H54 (cell line): ENCODE measurements at regions not wholly inside any gene's neighbourhood (a gene's known extent, or its start where the extent isn't known, plus 50 kb on each side); places are given as distances from the start of the nearest gene placed in this dataset.

Experiments used
- DNase-seq: peaks from one replicate; pipeline ENCODE4 v3.0.0; 2011; ENCODE audit warnings: low spot score, mixed read lengths; ENCODE audit not compliant: insufficient read length
- FAIRE-seq: peaks from 3 replicates; lab custom pipeline; 2011; peaks lifted over from hg19 to GRCh38; lab: Jason Lieb, UNC
- POLR2A ChIP-seq: IDR thresholded peaks from 2 replicates; pipeline ENCODE4 v1.6.1; 2011; ENCODE audit warnings: low read depth, mild to moderate bottlenecking, low read length

GRCh38 chr3:159765030-159765859 is 223.4 kb upstream of the IL12A start:
- peak; percentile 78 for FAIRE-seq
- peak; percentile 87 for DNase-seq
- TF ChIP-seq POLR2A: peak; percentile 60

GRCh38 chr3:159765860-159766294 is 222.8 kb upstream of the IL12A start:
- DNase-seq (no peak), FAIRE-seq (no peak)
- no peak for TF ChIP-seq POLR2A

- DNase-seq: peak; percentile 38
- TF ChIP-seq POLR2A: no peak
- peak; percentile 15 for FAIRE-seq
Observed at GRCh38 chr3:159766563-159767185, 222.0 kb upstream of the IL12A start.

GRCh38 chr3:159770998-159771397 is 217.6 kb upstream of the IL12A start:
- FAIRE-seq (no peak), DNase-seq (no peak)
- TF ChIP-seq POLR2A: no peak

GRCh38 chr3:159771865-159772611 is 216.6 kb upstream of the IL12A start:
- TF ChIP-seq POLR2A: no peak
- no peak for FAIRE-seq
- no peak for DNase-seq

- FAIRE-seq (no peak), DNase-seq (no peak)
- TF ChIP-seq POLR2A: no peak
Observed at GRCh38 chr3:159773706-159774105, 214.9 kb upstream of the IL12A start.

- DNase-seq: no peak
- no peak for TF ChIP-seq POLR2A
- FAIRE-seq: peak; percentile 82
Observed at GRCh38 chr3:159775372-159775961, 213.2 kb upstream of the IL12A start.

GRCh38 chr3:159776779-159777178 is 211.9 kb upstream of the IL12A start:
- no peak for DNase-seq
- FAIRE-seq: no peak
- no peak for TF ChIP-seq POLR2A

- peak; percentile 27 for FAIRE-seq
- DNase-seq: no peak
- TF ChIP-seq POLR2A: no peak
Observed at GRCh38 chr3:159779883-159780282, 208.8 kb upstream of the IL12A start.

- no peak for FAIRE-seq
- no peak for DNase-seq
- no peak for TF ChIP-seq POLR2A
Observed at GRCh38 chr3:159781867-159782266, 206.8 kb upstream of the IL12A start.

- DNase-seq (no peak), FAIRE-seq (no peak)
- no peak for TF ChIP-seq POLR2A
Observed at GRCh38 chr3:159782724-159783421, 205.8 kb upstream of the IL12A start.

GRCh38 chr3:159783780-159784742 is 204.6 kb upstream of the IL12A start:
- FAIRE-seq: no peak
- no peak for TF ChIP-seq POLR2A
- no peak for DNase-seq
